ENCODE measurements at regions not wholly inside any gene's neighbourhood (a gene's known extent, or its start where the extent isn't known, plus 50 kb on each side); places are given as distances from the start of the nearest gene placed in this dataset.

DNA sequence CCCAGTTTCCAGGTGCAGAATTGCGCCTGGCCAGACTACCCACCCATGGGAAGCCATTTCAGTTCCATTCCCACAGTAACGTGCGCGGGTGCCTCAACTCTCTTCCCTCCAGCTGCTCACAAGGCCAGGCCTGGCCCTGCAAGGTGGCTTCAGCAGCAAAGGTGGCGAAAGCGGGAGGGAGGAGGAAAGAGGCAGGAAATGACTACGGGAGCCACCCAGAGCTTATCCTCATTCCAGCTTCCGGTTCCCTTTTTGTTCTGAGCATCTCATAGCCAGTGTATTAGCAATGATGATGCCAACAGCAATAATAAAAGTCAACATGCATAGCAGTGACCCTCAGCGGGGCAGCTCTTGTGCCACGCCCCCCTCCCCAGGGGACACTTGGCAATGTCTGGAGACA, 101.5 kb upstream of the BOD1 start:
- TF ChIP-seq, protein P1, sequence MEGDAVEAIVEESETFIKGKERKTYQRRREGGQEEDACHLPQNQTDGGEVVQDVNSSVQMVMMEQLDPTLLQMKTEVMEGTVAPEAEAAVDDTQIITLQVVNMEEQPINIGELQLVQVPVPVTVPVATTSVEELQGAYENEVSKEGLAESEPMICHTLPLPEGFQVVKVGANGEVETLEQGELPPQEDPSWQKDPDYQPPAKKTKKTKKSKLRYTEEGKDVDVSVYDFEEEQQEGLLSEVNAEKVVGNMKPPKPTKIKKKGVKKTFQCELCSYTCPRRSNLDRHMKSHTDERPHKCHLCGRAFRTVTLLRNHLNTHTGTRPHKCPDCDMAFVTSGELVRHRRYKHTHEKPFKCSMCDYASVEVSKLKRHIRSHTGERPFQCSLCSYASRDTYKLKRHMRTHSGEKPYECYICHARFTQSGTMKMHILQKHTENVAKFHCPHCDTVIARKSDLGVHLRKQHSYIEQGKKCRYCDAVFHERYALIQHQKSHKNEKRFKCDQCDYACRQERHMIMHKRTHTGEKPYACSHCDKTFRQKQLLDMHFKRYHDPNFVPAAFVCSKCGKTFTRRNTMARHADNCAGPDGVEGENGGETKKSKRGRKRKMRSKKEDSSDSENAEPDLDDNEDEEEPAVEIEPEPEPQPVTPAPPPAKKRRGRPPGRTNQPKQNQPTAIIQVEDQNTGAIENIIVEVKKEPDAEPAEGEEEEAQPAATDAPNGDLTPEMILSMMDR (IDR thresholded peaks at IDR 0.05): no peak
- Histone ChIP-seq H3K27ac (no peak overlapping the region), H3K4me3 (no peak overlapping the region)
- no peak for DNase-seq (ENCODE audit: low spot score)

GRCh38 chr5:173718469-173718868, 102.0 kb upstream of the BOD1 start:
- no peak overlapping the region for H3K4me3 ChIP-seq
- TF ChIP-seq, protein P1 (IDR thresholded peaks at IDR 0.05): no peak
- DNase-seq (ENCODE audit: low spot score): no peak
- H3K27ac ChIP-seq: no peak overlapping the region

DNA sequence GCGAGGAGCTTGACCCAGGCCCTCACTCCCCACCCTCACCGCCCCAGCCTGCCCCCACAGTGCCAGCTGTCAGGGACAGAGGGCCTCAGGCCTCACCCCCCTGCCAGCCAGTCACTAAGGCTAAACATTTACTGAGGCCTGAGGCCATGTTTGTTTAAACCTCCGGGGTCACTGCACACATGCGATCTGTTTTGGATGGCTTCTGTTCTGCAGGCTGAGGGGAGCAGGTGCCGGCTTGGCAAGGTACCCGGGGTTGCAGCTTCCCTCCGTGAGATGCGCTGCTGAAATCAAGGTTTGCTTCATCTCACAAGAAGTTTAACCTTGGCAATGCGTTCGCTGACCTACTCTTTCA, 103.3 kb upstream of the BOD1 start:
- no peak for DNase-seq (ENCODE audit: low spot score)
- TF ChIP-seq, protein P1 (IDR thresholded peaks at IDR 0.05): no peak
- Histone ChIP-seq H3K4me3 (no peak overlapping the region), H3K27ac (no peak overlapping the region)

DNA sequence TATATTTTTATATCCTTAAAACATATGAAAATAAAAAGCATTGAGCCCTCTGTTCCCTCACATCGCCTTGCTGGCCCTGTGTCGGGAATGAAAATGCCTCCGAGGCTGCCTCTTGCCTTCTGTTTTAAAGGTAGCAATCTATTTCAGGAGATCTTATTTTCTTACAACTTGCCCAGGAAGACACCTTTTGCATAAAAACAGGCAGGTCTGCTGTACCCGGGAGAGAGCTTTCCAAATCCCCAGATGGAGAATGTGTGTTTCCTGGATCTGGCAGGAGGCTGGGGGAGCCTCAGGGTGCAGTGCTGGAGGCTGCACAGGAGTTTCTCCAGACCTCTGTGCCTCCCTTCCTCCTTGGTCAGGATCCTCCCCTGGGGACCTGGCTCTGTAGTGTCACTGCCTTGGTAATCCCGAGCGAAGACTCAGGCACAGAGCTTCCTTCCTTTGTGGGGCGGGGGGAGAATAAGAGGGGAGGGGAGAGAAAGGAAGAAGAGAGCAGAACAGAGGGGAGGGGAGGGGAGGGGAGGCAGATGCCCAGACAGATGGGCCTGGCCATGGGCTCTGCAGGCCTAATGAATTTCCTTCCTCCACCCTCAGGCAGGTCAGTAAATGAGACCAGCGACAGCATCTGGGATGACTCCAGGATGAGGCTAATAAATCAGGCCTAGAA, 104.0 kb upstream of the BOD1 start:
- Histone ChIP-seq H3K4me3 (no peak overlapping the region), H3K27ac (no peak overlapping the region)
- DNase-seq (ENCODE audit: low spot score): no peak
- TF ChIP-seq, protein P1 (IDR thresholded peaks at IDR 0.05): no peak

DNA sequence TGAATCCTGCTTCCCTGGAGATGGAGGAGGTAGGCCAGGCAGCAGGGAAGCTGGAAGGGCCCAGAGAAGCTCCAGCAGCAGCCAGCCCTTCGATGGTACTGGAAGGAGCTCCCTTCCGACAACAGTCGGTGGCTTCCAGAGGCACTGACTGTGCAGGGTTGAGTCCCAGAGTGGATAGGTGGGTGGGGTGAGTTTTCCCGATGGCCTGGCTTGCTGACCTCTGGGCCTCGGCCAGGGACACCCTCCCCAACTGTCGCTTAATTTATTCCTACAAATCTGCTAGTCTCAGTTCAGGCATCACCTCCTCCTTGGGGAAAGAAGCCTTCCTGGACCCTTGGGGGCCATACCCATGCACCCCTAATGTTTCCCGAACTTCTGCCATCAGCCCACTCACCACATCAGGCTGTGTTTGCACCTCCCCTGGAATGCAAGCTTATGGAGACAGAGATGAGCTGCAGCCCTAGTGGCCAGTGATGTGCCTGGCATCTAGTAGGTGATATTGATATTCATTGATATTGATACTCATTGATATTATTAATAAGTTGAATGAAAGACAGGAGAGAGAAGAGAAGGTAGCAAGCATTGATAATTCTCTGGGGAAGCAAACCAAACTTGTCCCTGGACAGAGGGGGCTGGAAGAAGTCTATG, 104.6 kb upstream of the BOD1 start:
- Histone ChIP-seq H3K4me3 (no peak overlapping the region), H3K27ac (no peak overlapping the region)
- TF ChIP-seq, protein P1 (IDR thresholded peaks at IDR 0.05): no peak
- no peak for DNase-seq (ENCODE audit: low spot score)

DNA sequence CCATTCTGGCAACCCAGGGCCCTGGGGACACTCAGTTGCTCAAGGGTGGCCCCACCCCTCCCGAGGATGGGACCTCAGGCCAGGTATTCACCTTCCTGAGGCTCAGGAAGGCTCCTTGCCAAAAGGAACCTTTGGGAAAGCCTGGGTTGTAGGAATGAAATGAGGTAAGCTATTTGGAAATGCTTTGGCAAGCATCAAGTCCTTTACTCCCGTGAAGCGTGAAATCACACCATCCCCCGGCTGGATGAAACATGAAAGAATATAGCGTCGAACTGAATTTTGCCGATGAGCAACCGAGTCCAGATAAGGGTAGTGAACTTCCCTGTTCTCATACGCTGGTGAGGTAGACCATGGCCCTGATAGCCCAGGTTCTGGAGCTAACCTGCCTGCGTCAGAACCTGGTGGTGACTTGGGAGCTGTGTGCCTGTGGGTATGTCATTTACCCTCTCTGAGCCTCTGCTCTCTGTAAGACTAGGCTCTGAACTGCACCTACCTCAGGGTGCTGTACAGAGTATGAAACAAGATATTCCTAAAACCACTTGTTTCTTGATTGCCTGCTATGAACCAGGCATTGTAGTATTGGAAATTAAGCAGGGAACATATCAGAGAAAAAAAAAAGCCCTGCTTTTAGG, 105.3 kb upstream of the BOD1 start:
- Histone ChIP-seq H3K27ac (no peak overlapping the region), H3K4me3 (no peak overlapping the region)
- no peak for DNase-seq (ENCODE audit: low spot score)
- TF ChIP-seq, protein P1 (IDR thresholded peaks at IDR 0.05): no peak
